ENCODE measurements at regions not wholly inside any gene's neighbourhood (a gene's known extent, or its start where the extent isn't known, plus 50 kb on each side); places are given as distances from the start of the nearest gene placed in this dataset.

GRCh38 chr4:163693776-163694175 lies 199.3 kb downstream of the TMA16 start:
- H3K4me3 Mint-ChIP-seq, result no peak overlapping the region
- WGBS (ENCODE audit: extremely low coverage, insufficient read length, low lambda C conversion rate), result no CpG with 5 or more reads among the region's 4 CpGs

More at GRCh38 chr4:163693776-163694175, 199.3 kb downstream of the TMA16 start:
- Histone ChIP-seq H2AFZ (ENCODE audit: low read length) (no peak overlapping the region), H2BK5ac (ENCODE audit: insufficient read length, low read length) (no peak overlapping the region), H4K8ac (replicated peaks; ENCODE audit: insufficient read length, low read depth, low read length) (no peak overlapping the region), H3K23ac (ENCODE audit: insufficient read length, low read depth, low read length) (no peak overlapping the region), H3K18ac (ENCODE audit: insufficient read length, low read depth, low read length) (no peak overlapping the region), H3K27ac (ENCODE audit: insufficient read length, low read depth, low read length) (no peak overlapping the region), H3K9me3 (ENCODE audit: control insufficient read depth, low read depth, low read length) (no peaks in the 10 kb centered on the region), H2BK20ac (ENCODE audit: low read depth, low read length, poor library complexity, severe bottlenecking) (no peak overlapping the region), H3K4ac (ENCODE audit: low read depth, low read length) (no peak overlapping the region), H3K4me1 (ENCODE audit: insufficient read depth, low read length) (no peaks in the 10 kb centered on the region), H4K5ac (ENCODE audit: insufficient read length, low read depth, low read length) (no peak overlapping the region), H3T11ph (ENCODE audit: low read length) (no peak overlapping the region), H3K9ac (ENCODE audit: extremely low read depth, insufficient read length, low read length) (no peak overlapping the region), H4K20me1 (ENCODE audit: control insufficient read depth, insufficient read depth, insufficient read length) (no peaks in the 10 kb centered on the region), H3K79me1 (ENCODE audit: insufficient read depth, low read depth, low read length, poor library complexity, severe bottlenecking) (no peaks in the 10 kb centered on the region), H3K14ac (ENCODE audit: insufficient read depth, low read length) (no peak overlapping the region), H2BK15ac (ENCODE audit: low read depth, low read length) (no peak overlapping the region), H3K27me3 (ENCODE audit: insufficient read depth, low read length) (no peaks in the 10 kb centered on the region), H3K56ac (ENCODE audit: insufficient read length, low read depth, low read length) (no peak overlapping the region), H2BK120ac (ENCODE audit: low read depth, low read length, poor library complexity, severe bottlenecking) (no peak overlapping the region), H3K4me2 (ENCODE audit: insufficient read depth, insufficient read length, low read length) (no peak overlapping the region), H3K79me2 (ENCODE audit: insufficient read depth, low read length) (no peaks in the 10 kb centered on the region), H2AK5ac (ENCODE audit: insufficient read length, low read length) (no peak overlapping the region), H4K91ac (ENCODE audit: insufficient read length, low read depth, low read length) (no peak overlapping the region), H3K23me2 (ENCODE audit: insufficient read length, low read depth, low read length, poor library complexity, severe bottlenecking) (no peaks in the 10 kb centered on the region), H2BK12ac (ENCODE audit: insufficient read length, low read depth, low read length) (no peak overlapping the region)
- no peak for DNase-seq
- H3K27me3 Mint-ChIP-seq (ENCODE audit: low read depth), result no peaks in the 10 kb centered on the region
- peaks cover 7 to 14% of the 10 kb centered on the region in 2 experiments; a peak in 4 of 5 replicates for H3K9me3 Mint-ChIP-seq
- no peak overlapping the region for H3K27ac Mint-ChIP-seq
- H3K36me3 Mint-ChIP-seq (ENCODE audit: insufficient read depth in 1 of 3, low read depth in 3 of 3), result peaks cover 0 to 6% (median 0%) of the 10 kb centered on the region in 3 experiments; a peak in 2 of 7 replicates
- no peaks in the 10 kb centered on the region for H3K4me1 Mint-ChIP-seq
- no peak for TF ChIP-seq CTCF (conservative IDR thresholded peaks at IDR 0.05)
